ENCODE measurements at regions not wholly inside any gene's neighbourhood (a gene's known extent, or its start where the extent isn't known, plus 50 kb on each side); places are given as distances from the start of the nearest gene placed in this dataset.

GRCh38 chr7:25279705-25280104 is 51.4 kb upstream of the NPVF start:
- no peaks in the 10 kb centered on the region for H3K4me1 ChIP-seq
- no peaks in the 10 kb centered on the region for H3K9me3 ChIP-seq
- TF ChIP-seq CTCF (IDR thresholded peaks at IDR 0.05) (no peak), POLR2A (IDR thresholded peaks at IDR 0.05) (no peak)
- no peaks in the 10 kb centered on the region for H3K27me3 ChIP-seq
- WGBS, 2 donors, result 71 to 72% methylated on average over 4 of the region's 4 CpGs
- no peak for DNase-seq
- intact Hi-C loops (cut with DNase I), result no loop called here
- no peak overlapping the region for H3K27ac ChIP-seq
- H3K4me3 ChIP-seq, result no peak overlapping the region
- H3K36me3 ChIP-seq, result no peaks in the 10 kb centered on the region

GRCh38 chr7:25280181-25280580 is 51.9 kb upstream of the NPVF start:
- Histone ChIP-seq H3K4me3 (no peak overlapping the region), H3K27me3 (no peaks in the 10 kb centered on the region), H3K36me3 (no peaks in the 10 kb centered on the region), H3K4me1 (no peaks in the 10 kb centered on the region), H3K27ac (no peak overlapping the region), H3K9me3 (no peaks in the 10 kb centered on the region)
- DNase-seq, result no peak
- WGBS, 2 donors, result 69 to 80% methylated on average over 3 of the region's 3 CpGs
- TF ChIP-seq CTCF (IDR thresholded peaks at IDR 0.05), result no peak
- TF ChIP-seq POLR2A (IDR thresholded peaks at IDR 0.05), result no peak
- intact Hi-C loops (cut with DNase I), result no loop called here

- Histone ChIP-seq H3K36me3 (no peaks in the 10 kb centered on the region), H3K27ac (no peak overlapping the region), H3K27me3 (no peaks in the 10 kb centered on the region), H3K9me3 (no peaks in the 10 kb centered on the region), H3K4me1 (no peaks in the 10 kb centered on the region), H3K4me3 (no peak overlapping the region)
- intact Hi-C loops (cut with DNase I), result no loop called here
- WGBS, 2 donors, result 83 to 87% methylated on average over 8 of the region's 8 CpGs
- DNase-seq, result no peak
- TF ChIP-seq POLR2A (IDR thresholded peaks at IDR 0.05) (no peak), CTCF (IDR thresholded peaks at IDR 0.05) (no peak)
Measured at GRCh38 chr7:25282194-25282593, 53.9 kb upstream of the NPVF start.

GRCh38 chr7:25286756-25287155 is 58.5 kb upstream of the NPVF start:
- Histone ChIP-seq H3K4me1 (no peaks in the 10 kb centered on the region), H3K4me3 (no peak overlapping the region), H3K27ac (no peak overlapping the region), H3K36me3 (no peaks in the 10 kb centered on the region), H3K9me3 (no peaks in the 10 kb centered on the region), H3K27me3 (no peaks in the 10 kb centered on the region)
- intact Hi-C loops (cut with DNase I), result no loop called here
- no peak for TF ChIP-seq POLR2A (IDR thresholded peaks at IDR 0.05)
- TF ChIP-seq CTCF (IDR thresholded peaks at IDR 0.05), result no peak
- no peak for DNase-seq

- H3K4me3 ChIP-seq, result no peak overlapping the region
- no peaks in the 10 kb centered on the region for H3K36me3 ChIP-seq
- TF ChIP-seq POLR2A (IDR thresholded peaks at IDR 0.05) (no peak), CTCF (IDR thresholded peaks at IDR 0.05) (no peak)
- no peak overlapping the region for H3K27ac ChIP-seq
- WGBS, 2 donors, result 86 to 88% methylated on average over 6 of the region's 6 CpGs
- no peaks in the 10 kb centered on the region for H3K9me3 ChIP-seq
- DNase-seq, result no peak
- no peaks in the 10 kb centered on the region for H3K27me3 ChIP-seq
- intact Hi-C loops (cut with DNase I), result no loop called here
- H3K4me1 ChIP-seq, result no peaks in the 10 kb centered on the region
Measured at GRCh38 chr7:25287291-25287690, 59.0 kb upstream of the NPVF start.
